HepG2 (cell line): ENCODE measurements at regions not wholly inside any gene's neighbourhood (a gene's known extent, or its start where the extent isn't known, plus 50 kb on each side); places are given as distances from the start of the nearest gene placed in this dataset.
A peak's percentile ranks its signal among the peaks of the same experiment; 100 is the strongest.

Source experiments
- ATAC-seq: fragments of 200-7000 bp; cut with Tn5 transposase; 3 replicates; pipeline ENCODE4 v1.9.1; 2020; ENCODE audit warnings: mild to moderate bottlenecking, moderate library complexity
- BruUV-seq: library from RNA; stranded (reverse); fragments of 400-500 nt; replicated peaks from 2 replicates; lab custom pipeline; 2021; lab: Mats Ljungman, UMichigan
- CTCF ChIA-PET: fragments of 300-600 bp; formaldehyde crosslinking; extraction: SDS; loops from one replicate; lab custom pipeline; 2021; ENCODE audit warnings: low total read pairs, inconsistent platforms, low intra/inter-chr PET ratio; lab: Yijun Ruan, JAX
- POLR2A ChIA-PET: fragments of 350-600 bp; sonication (Branson Sonifier 250); formaldehyde crosslinking; loops from one replicate; lab custom pipeline; 2020; ENCODE audit warnings: antibody characterized with exemption, inconsistent platforms; lab: Yijun Ruan, JAX
- DNase-seq: peaks from one replicate; pipeline ENCODE4 v3.0.0-alpha.2; 2015; ENCODE audit warnings: low spot score
- FAIRE-seq: peaks from 3 replicates; lab custom pipeline; 2011; peaks lifted over from hg19 to GRCh38; lab: Jason Lieb, UNC
- H2AFZ ChIP-seq: one replicate; pipeline ENCODE4 v1.6.1; 2011; ENCODE audit warnings: low read length, inconsistent platforms
- H3K27ac ChIP-seq: fragments of 300-600 bp; 3 replicates; pipeline ENCODE4 v1.8.0; 2011; ENCODE audit warnings: mixed run types, mild to moderate bottlenecking, mixed read lengths, low read length, inconsistent platforms; ENCODE audit not compliant: insufficient read depth; ENCODE audit errors: extremely low read length
- H3K27me3 ChIP-seq, 2 experiments: fragments of 200-600 bp in 1 of 2; 2 replicates in 1 of 2; 3 replicates in 1 of 2; pipeline versions ENCODE4 v1.6.0 to v1.8.0; 2011; ENCODE audit warnings: low read length in 2 of 2, mild to moderate bottlenecking in 2 of 2, moderate library complexity in 2 of 2, inconsistent platforms in 1 of 2; ENCODE audit not compliant: insufficient read depth in 2 of 2, control insufficient read depth in 1 of 2
- H3K36me3 ChIP-seq, 2 experiments: fragments of 200-600 bp in 1 of 2; replicated peaks in 1 of 2; 2 replicates in 1 of 2; 3 replicates in 1 of 2; pipeline versions ENCODE4 v1.5.1 to v1.8.0; 2011; ENCODE audit warnings: low read length in 2 of 2, inconsistent platforms in 1 of 2; ENCODE audit not compliant: insufficient read depth in 2 of 2, control insufficient read depth in 1 of 2
- H3K4me1 ChIP-seq: 2 replicates; pipeline ENCODE4 v1.5.1; 2012; ENCODE audit warnings: low read length, inconsistent platforms; ENCODE audit not compliant: insufficient read depth
- H3K4me2 ChIP-seq: 2 replicates; pipeline ENCODE4 v1.6.0; 2011; ENCODE audit warnings: low read depth, low read length, inconsistent platforms
- H3K4me3 ChIP-seq, 3 experiments: fragments of 200-600 bp in 1 of 3; sonication (generic), shearing (Covaris generic) in 1 of 3; replicated peaks in 1 of 3; 2 replicates each; pipeline ENCODE4 v1.5.1; 2011 to 2016; ENCODE audit warnings: low read length in 3 of 3, inconsistent platforms in 2 of 3, low read depth in 2 of 3, mild to moderate bottlenecking in 2 of 3, control low read depth in 1 of 3, mixed read lengths in 1 of 3; ENCODE audit not compliant: insufficient read depth in 1 of 3
- H3K79me2 ChIP-seq: one replicate; pipeline ENCODE4 v1.6.1; 2011; ENCODE audit warnings: low read length, inconsistent platforms; ENCODE audit not compliant: insufficient read depth
- H3K9ac ChIP-seq: 2 replicates; pipeline ENCODE4 v1.6.0; 2011; ENCODE audit warnings: mild to moderate bottlenecking, low read depth, low read length, inconsistent platforms; ENCODE audit not compliant: insufficient read depth
- H3K9me3 ChIP-seq: 2 replicates; pipeline ENCODE4 v1.5.1; 2012; ENCODE audit warnings: mild to moderate bottlenecking, low read length
- H4K20me1 ChIP-seq: 2 replicates; pipeline ENCODE4 v1.6.0; 2011; ENCODE audit warnings: inconsistent platforms, mild to moderate bottlenecking, low read length, moderate library complexity; ENCODE audit not compliant: insufficient read depth
- ARID5B ChIP-seq: IDR thresholded peaks from 2 replicates; pipeline ENCODE4 v1.4.0; 2020; ENCODE audit warnings: mild to moderate bottlenecking, missing genetic modification reagents
- ATF7-NPFF ChIP-seq: sonication (generic); formaldehyde crosslinking; IDR thresholded peaks from 2 replicates; pipeline ENCODE4 v1.8.1; 2023; ENCODE audit warnings: mild to moderate bottlenecking, low read depth, missing genetic modification reagents, moderate library complexity
- NFE2 ChIP-seq: sonication (generic); formaldehyde crosslinking; IDR thresholded peaks from 2 replicates; pipeline ENCODE4 v1.4.0; 2020; ENCODE audit warnings: missing genetic modification reagents
- SYNCRIP ChIP-seq: fragments of 200-400 bp; formaldehyde crosslinking; IDR thresholded peaks from 2 replicates; pipeline ENCODE4 v1.6.1; 2018; ENCODE audit warnings: mild to moderate bottlenecking, low read depth, low read length; ENCODE audit not compliant: insufficient read depth
- ZNF281 ChIP-seq: sonication (generic); formaldehyde crosslinking; IDR thresholded peaks from 2 replicates; pipeline ENCODE4 v1.4.0; 2020; ENCODE audit warnings: missing genetic modification reagents, borderline replicate concordance
- WGBS: methylation state at CpG from one replicate; pipeline ENCODE4 v1.1.6; 2017; ENCODE audit warnings: low lambda C conversion rate; 5-methylcytosine and 5-hydroxymethylcytosine counted together
- in situ Hi-C: cut with HindIII; loops from 2 replicates; pipeline ENCODE4 v1.10.0; 2017; ENCODE audit warnings: low pct_unique_long_range_greater_than_20kb; ENCODE audit not compliant: extremely low pct_ligation_motif_present
- intact Hi-C: fragments of 100-400 bp; cut with micrococcal nuclease; formaldehyde crosslinking; loops from one replicate; pipeline ENCODE4 v1.10.0; 2022; ENCODE audit not compliant: unreplicated experiment
- TF ChIP-seq, protein P1 (sequence below): sonication (generic); formaldehyde crosslinking; IDR thresholded peaks from 2 replicates; pipeline ENCODE4 v1.8.1; 2023; ENCODE audit warnings: missing genetic modification reagents, mild to moderate bottlenecking, borderline replicate concordance

- Histone ChIP-seq H3K4me1 (no peaks in the 10 kb centered on the region), H3K79me2 (no peaks in the 10 kb centered on the region), H4K20me1 (no peaks in the 10 kb centered on the region), H3K4me3 (no peak overlapping the region), H2AFZ (no peak overlapping the region), H3K4me2 (no peak overlapping the region), H3K36me3 (no peaks in the 10 kb centered on the region), H3K27ac (no peak overlapping the region), H3K9me3 (no peaks in the 10 kb centered on the region), H3K27me3 (no peaks in the 10 kb centered on the region; a peak in 1 of 5 replicates), H3K9ac (no peak overlapping the region)
- peak; percentile 36; the same call in 1 of the 3 replicates for ATAC-seq
- intact Hi-C loops: no loop called here
- FAIRE-seq: no peak
- no peak for TF ChIP-seq ATF7-NPFF
- no peak for TF ChIP-seq NFE2 (CRISPR knock-in tag)
- TF ChIP-seq SYNCRIP: no peak
- TF ChIP-seq ARID5B (CRISPR knock-in tag): no peak
- TF ChIP-seq ZNF281 (CRISPR knock-in tag): no peak
- TF ChIP-seq, protein P1, sequence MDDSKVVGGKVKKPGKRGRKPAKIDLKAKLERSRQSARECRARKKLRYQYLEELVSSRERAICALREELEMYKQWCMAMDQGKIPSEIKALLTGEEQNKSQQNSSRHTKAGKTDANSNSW (CRISPR knock-in tag): no peak
- BruUV-seq: no TSS peak
- in situ Hi-C loops: no loop called here
- 35% methylated on average over 7 of the region's 12 CpGs for WGBS
- POLR2A ChIA-PET: no interaction called here
- CTCF ChIA-PET: no interaction called here
- DNase-seq: no peak
These were observed 164.8 kb upstream of the EMCN start for GRCh38 chr4:100682477-100683218.
